ENCODE measurements at regions not wholly inside any gene's neighbourhood (a gene's known extent, or its start where the extent isn't known, plus 50 kb on each side); places are given as distances from the start of the nearest gene placed in this dataset.
A peak's percentile ranks its signal among the peaks of the same experiment; 100 is the strongest.
"Not testable (repeated sequence)": the region's sequence is repeated elsewhere in the genome, so short reads cannot be mapped to it uniquely, and the experiment has no call there.

- Histone ChIP-seq H3K4me1 (ENCODE audit: control insufficient read depth, insufficient read depth, low read length) (no peaks in the 10 kb centered on the region), H3K36me3 (ENCODE audit: control insufficient read depth, insufficient read depth, low read length) (no peaks in the 10 kb centered on the region), H3K27ac (ENCODE audit: low read length) (no peak overlapping the region), H3K27me3 (ENCODE audit: control insufficient read depth, insufficient read depth, low read length) (peaks cover 4% of the 10 kb centered on the region), H3K9me3 (ENCODE audit: control insufficient read depth, low read depth, low read length) (no peaks in the 10 kb centered on the region), H3K4me3 (ENCODE audit: low read length) (no peak overlapping the region)
- 59% methylated on average over 3 of the region's 7 CpGs for WGBS (ENCODE audit: insufficient coverage, low lambda C conversion rate)
- no peak for DNase-seq
Observed at GRCh38 chr5:125970631-125971307, 452.4 kb upstream of the GRAMD2B start.

GRCh38 chr5:125972706-125973105, 450.5 kb upstream of the GRAMD2B start:
- Histone ChIP-seq H3K9me3 (ENCODE audit: control insufficient read depth, low read depth, low read length) (no peaks in the 10 kb centered on the region), H3K4me3 (ENCODE audit: low read length) (no peak overlapping the region), H3K4me1 (ENCODE audit: control insufficient read depth, insufficient read depth, low read length) (no peaks in the 10 kb centered on the region), H3K27ac (ENCODE audit: low read length) (no peak overlapping the region), H3K27me3 (ENCODE audit: control insufficient read depth, insufficient read depth, low read length) (peaks cover 4% of the 10 kb centered on the region), H3K36me3 (ENCODE audit: control insufficient read depth, insufficient read depth, low read length) (no peaks in the 10 kb centered on the region)
- DNase-seq, result no peak
- 79% methylated on average over 3 of the region's 3 CpGs for WGBS (ENCODE audit: insufficient coverage, low lambda C conversion rate)

DNA sequence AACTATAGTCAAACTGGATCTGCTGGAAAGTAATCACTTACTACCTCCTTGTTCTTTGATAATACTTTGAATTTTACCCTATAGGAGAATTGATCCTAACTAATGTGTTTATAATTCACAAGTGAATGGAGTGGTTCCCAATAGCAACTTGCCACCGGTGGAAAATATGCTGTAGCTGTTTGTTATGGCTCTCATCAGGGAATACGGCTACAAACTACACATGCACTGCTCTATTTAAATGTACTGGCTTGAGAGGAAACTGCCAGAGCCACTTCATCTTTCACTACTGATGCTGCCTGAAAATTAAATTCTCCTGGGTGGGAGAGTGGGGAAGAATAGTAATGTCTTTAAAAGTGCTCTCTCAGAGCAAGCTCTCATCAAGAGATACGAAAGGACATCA, 448.5 kb upstream of the GRAMD2B start:
- no peak overlapping the region for H3K27ac ChIP-seq (ENCODE audit: low read length)
- no peak for DNase-seq
- H3K4me3 ChIP-seq (ENCODE audit: low read length), result no peak overlapping the region
- no peaks in the 10 kb centered on the region for H3K4me1 ChIP-seq (ENCODE audit: control insufficient read depth, insufficient read depth, low read length)
- WGBS (ENCODE audit: insufficient coverage, low lambda C conversion rate), result 75% methylated on average over 1 of the region's 3 CpGs
- no peaks in the 10 kb centered on the region for H3K36me3 ChIP-seq (ENCODE audit: control insufficient read depth, insufficient read depth, low read length)
- no peaks in the 10 kb centered on the region for H3K9me3 ChIP-seq (ENCODE audit: control insufficient read depth, low read depth, low read length)
- H3K27me3 ChIP-seq (ENCODE audit: control insufficient read depth, insufficient read depth, low read length), result peaks cover 3% of the 10 kb centered on the region

GRCh38 chr5:125976421-125977000, 446.7 kb upstream of the GRAMD2B start:
- no peaks in the 10 kb centered on the region for H3K9me3 ChIP-seq (ENCODE audit: control insufficient read depth, low read depth, low read length)
- H3K27me3 ChIP-seq (ENCODE audit: control insufficient read depth, insufficient read depth, low read length), result no peaks in the 10 kb centered on the region
- WGBS (ENCODE audit: insufficient coverage, low lambda C conversion rate), result 93% methylated on average over 2 of the region's 2 CpGs
- H3K36me3 ChIP-seq (ENCODE audit: control insufficient read depth, insufficient read depth, low read length), result no peaks in the 10 kb centered on the region
- no peak overlapping the region for H3K27ac ChIP-seq (ENCODE audit: low read length)
- H3K4me3 ChIP-seq (ENCODE audit: low read length), result no peak overlapping the region
- H3K4me1 ChIP-seq (ENCODE audit: control insufficient read depth, insufficient read depth, low read length), result no peaks in the 10 kb centered on the region
- DNase-seq, result no peak

- 100% methylated on average over 1 of the region's 3 CpGs for WGBS (ENCODE audit: insufficient coverage, low lambda C conversion rate)
- Histone ChIP-seq H3K27ac (ENCODE audit: low read length) (no peak overlapping the region), H3K27me3 (ENCODE audit: control insufficient read depth, insufficient read depth, low read length) (no peaks in the 10 kb centered on the region), H3K9me3 (ENCODE audit: control insufficient read depth, low read depth, low read length) (no peaks in the 10 kb centered on the region), H3K4me3 (ENCODE audit: low read length) (no peak overlapping the region), H3K36me3 (ENCODE audit: control insufficient read depth, insufficient read depth, low read length) (no peaks in the 10 kb centered on the region), H3K4me1 (ENCODE audit: control insufficient read depth, insufficient read depth, low read length) (no peaks in the 10 kb centered on the region)
- DNase-seq, result no peak
Observed at GRCh38 chr5:125978015-125978414, 445.2 kb upstream of the GRAMD2B start.

DNA sequence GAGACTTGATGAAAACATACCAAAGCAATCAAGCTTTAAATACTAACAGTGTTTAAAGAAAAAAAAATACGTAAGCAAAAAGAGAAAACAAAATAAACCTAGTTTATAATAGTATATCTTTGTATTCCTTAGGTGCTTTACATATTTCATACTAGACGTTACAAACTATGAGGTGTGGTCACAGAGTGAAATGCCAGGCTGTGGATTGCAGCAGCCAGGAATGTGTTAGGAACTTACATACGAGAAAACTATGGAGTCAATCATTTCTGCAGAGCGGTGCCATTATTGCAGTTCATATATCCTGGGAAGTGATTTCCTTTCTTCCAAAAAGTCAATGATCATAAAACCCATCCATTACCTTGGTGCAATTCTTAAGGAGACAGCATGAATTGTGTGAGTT, 443.6 kb upstream of the GRAMD2B start:
- no peak for DNase-seq
- Histone ChIP-seq H3K4me3 (ENCODE audit: low read length) (no peak overlapping the region), H3K4me1 (ENCODE audit: control insufficient read depth, insufficient read depth, low read length) (no peaks in the 10 kb centered on the region), H3K9me3 (ENCODE audit: control insufficient read depth, low read depth, low read length) (no peaks in the 10 kb centered on the region), H3K36me3 (ENCODE audit: control insufficient read depth, insufficient read depth, low read length) (no peaks in the 10 kb centered on the region), H3K27ac (ENCODE audit: low read length) (no peak overlapping the region), H3K27me3 (ENCODE audit: control insufficient read depth, insufficient read depth, low read length) (no peaks in the 10 kb centered on the region)
- 71% methylated on average over 1 of the region's 4 CpGs for WGBS (ENCODE audit: insufficient coverage, low lambda C conversion rate)

- H3K4me3 ChIP-seq (ENCODE audit: low read length), result no peak overlapping the region
- no peak for DNase-seq
- H3K9me3 ChIP-seq (ENCODE audit: control insufficient read depth, low read depth, low read length), result no peaks in the 10 kb centered on the region
- no peaks in the 10 kb centered on the region for H3K27me3 ChIP-seq (ENCODE audit: control insufficient read depth, insufficient read depth, low read length)
- no peaks in the 10 kb centered on the region for H3K4me1 ChIP-seq (ENCODE audit: control insufficient read depth, insufficient read depth, low read length)
- no peaks in the 10 kb centered on the region for H3K36me3 ChIP-seq (ENCODE audit: control insufficient read depth, insufficient read depth, low read length)
- H3K27ac ChIP-seq (ENCODE audit: low read length), result no peak overlapping the region
Observed at GRCh38 chr5:125981016-125981415, 442.2 kb upstream of the GRAMD2B start.

DNA sequence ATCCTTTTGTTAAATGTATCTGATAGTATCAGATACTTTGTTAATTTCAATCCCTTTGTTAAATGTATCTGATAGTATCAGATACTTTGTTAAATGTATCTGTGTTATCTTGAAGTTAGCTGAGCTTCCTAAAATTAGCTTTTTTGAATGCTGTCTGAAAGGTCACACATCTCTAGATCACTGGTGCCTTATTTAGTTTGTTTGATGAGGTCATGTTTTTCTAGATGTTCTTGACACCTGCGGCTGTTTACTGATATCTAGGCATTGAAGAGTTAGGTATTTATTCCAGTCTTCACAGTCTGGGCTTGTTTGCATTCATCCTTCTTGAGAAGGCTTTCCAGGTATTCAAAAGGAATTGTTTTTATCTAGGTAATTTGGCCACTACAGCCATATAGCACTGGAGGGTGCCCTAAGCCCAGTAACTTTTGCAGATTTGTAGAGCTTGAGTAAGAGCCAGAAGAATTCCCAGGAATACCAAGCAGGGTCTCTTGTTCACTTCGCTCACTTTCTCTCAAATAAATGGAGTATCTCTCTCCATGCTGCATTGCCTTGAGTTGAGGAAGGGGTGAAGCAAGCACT, 435.4 kb upstream of the GRAMD2B start:
- no peak for DNase-seq
- H3K9me3 ChIP-seq (ENCODE audit: control insufficient read depth, low read depth, low read length), result no peaks in the 10 kb centered on the region
- no peaks in the 10 kb centered on the region for H3K4me1 ChIP-seq (ENCODE audit: control insufficient read depth, insufficient read depth, low read length)
- no peak overlapping the region for H3K27ac ChIP-seq (ENCODE audit: low read length)
- peaks cover 7% of the 10 kb centered on the region for H3K27me3 ChIP-seq (ENCODE audit: control insufficient read depth, insufficient read depth, low read length)
- WGBS (ENCODE audit: insufficient coverage, low lambda C conversion rate), result no CpG with 5 or more reads among the region's 2 CpGs
- no peak overlapping the region for H3K4me3 ChIP-seq (ENCODE audit: low read length)
- H3K36me3 ChIP-seq (ENCODE audit: control insufficient read depth, insufficient read depth, low read length), result no peaks in the 10 kb centered on the region

DNA sequence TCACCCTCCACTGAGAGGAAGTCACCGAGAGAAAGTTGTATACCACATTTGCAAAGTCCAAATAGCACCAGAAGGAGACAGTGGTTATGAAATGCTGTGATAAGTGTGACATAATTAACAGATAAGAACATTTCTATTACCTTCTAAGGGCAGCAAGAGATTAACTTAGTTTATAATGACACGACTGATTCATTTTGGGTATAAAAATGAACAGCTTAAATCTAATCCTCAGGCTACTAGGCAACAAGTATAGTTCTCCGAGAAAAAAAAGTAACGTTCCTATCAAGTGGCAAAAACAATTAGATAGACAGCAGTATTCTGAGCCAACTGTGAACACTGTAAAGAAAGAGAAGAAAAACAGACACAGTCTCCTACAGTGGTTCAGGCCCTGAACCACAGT, 431.2 kb upstream of the GRAMD2B start:
- Histone ChIP-seq H3K9me3 (ENCODE audit: control insufficient read depth, low read depth, low read length) (no peaks in the 10 kb centered on the region), H3K27ac (ENCODE audit: low read length) (no peak overlapping the region), H3K27me3 (ENCODE audit: control insufficient read depth, insufficient read depth, low read length) (peaks cover 7% of the 10 kb centered on the region), H3K4me3 (ENCODE audit: low read length) (no peak overlapping the region), H3K36me3 (ENCODE audit: control insufficient read depth, insufficient read depth, low read length) (no peaks in the 10 kb centered on the region), H3K4me1 (ENCODE audit: control insufficient read depth, insufficient read depth, low read length) (no peaks in the 10 kb centered on the region)
- DNase-seq, result peak in 1 of 2 donors; percentile 5
- WGBS (ENCODE audit: insufficient coverage, low lambda C conversion rate), result 82% methylated on average over 2 of the region's 4 CpGs

GRCh38 chr5:125999271-126000030, 423.8 kb upstream of the GRAMD2B start:
- not testable (repeated sequence) for H3K4me3 ChIP-seq (ENCODE audit: low read length); H3K27ac ChIP-seq (ENCODE audit: low read length); DNase-seq; H3K36me3 ChIP-seq (ENCODE audit: control insufficient read depth, insufficient read depth, low read length); H3K4me1 ChIP-seq (ENCODE audit: control insufficient read depth, insufficient read depth, low read length); H3K27me3 ChIP-seq (ENCODE audit: control insufficient read depth, insufficient read depth, low read length); H3K9me3 ChIP-seq (ENCODE audit: control insufficient read depth, low read depth, low read length)
- whole genome bisulfite sequencing (ENCODE audit: insufficient coverage, low lambda C conversion rate), result 93% methylated on average over 3 of the region's 5 CpGs
